Sciatic nerve (tissue), 2 donors: ENCODE measurements at regions not wholly inside any gene's neighbourhood (a gene's known extent, or its start where the extent isn't known, plus 50 kb on each side); places are given as distances from the start of the nearest gene placed in this dataset.
A peak's percentile ranks its signal among the peaks of the same experiment; 100 is the strongest.
"Not testable (repeated sequence)": the region's sequence is repeated elsewhere in the genome, so short reads cannot be mapped to it uniquely, and the experiment has no call there.

Source experiments
- ATAC-seq: fragments of 200-7000 bp; cut with Tn5 transposase; one replicate; pipeline ENCODE4 v1.9.1; 2020; ENCODE audit warnings: mild to moderate bottlenecking, moderate library complexity
- DNase-seq: peaks from one replicate; pipeline ENCODE4 v3.0.0-alpha.2; 2020; ENCODE audit warnings: low spot score
- intact Hi-C: fragments of 100-400 bp; cut with DNase I; formaldehyde crosslinking; loops from one replicate; pipeline ENCODE4 v1.14.2; 2022
- donor health status: DM: no; HTN: no; CAD: no.
- donor health status: DM: no; HTN: no; CAD: no.

GRCh38 chr11:15667127-15667725 lies 552.5 kb downstream of the INSC start:
- intact Hi-C loops, result no loop called here
- no peak for ATAC-seq
- no peak for DNase-seq

- DNase-seq, result no peak
- intact Hi-C loops, result no loop called here
- ATAC-seq, result no peak
Measured at GRCh38 chr11:15668718-15669117, 554.0 kb downstream of the INSC start.

GRCh38 chr11:15670520-15671070 lies 555.9 kb downstream of the INSC start:
- ATAC-seq (no peak), DNase-seq (no peak)
- intact Hi-C loops, result no loop called here

GRCh38 chr11:15671216-15671615 lies 556.5 kb downstream of the INSC start:
- no peak for DNase-seq
- intact Hi-C loops, result no loop called here
- no peak for ATAC-seq

GRCh38 chr11:15672825-15673224 lies 558.1 kb downstream of the INSC start:
- ATAC-seq (no peak), DNase-seq (no peak)
- intact Hi-C loops, result no loop called here

- ATAC-seq, result no peak
- intact Hi-C loops, result no loop called here
- no peak for DNase-seq
Measured at GRCh38 chr11:15673408-15673831, 558.7 kb downstream of the INSC start.

- DNase-seq, result no peak
- intact Hi-C loops, result no loop called here
- ATAC-seq, result no peak
Measured at GRCh38 chr11:15674756-15675155, 560.0 kb downstream of the INSC start.

GRCh38 chr11:15675683-15676082 lies 561.0 kb downstream of the INSC start:
- ATAC-seq (no peak), DNase-seq (no peak)
- intact Hi-C loops, result no loop called here

GRCh38 chr11:15677181-15677580 lies 562.5 kb downstream of the INSC start:
- DNase-seq (no peak), ATAC-seq (no peak)
- intact Hi-C loops, result no loop called here

GRCh38 chr11:15683528-15683927 lies 568.8 kb downstream of the INSC start:
- intact Hi-C loops, result no loop called here
- no peak for ATAC-seq
- DNase-seq, result no peak

- no peak for DNase-seq
- no peak for ATAC-seq
- intact Hi-C loops, result no loop called here
Measured at GRCh38 chr11:15685306-15685705, 570.6 kb downstream of the INSC start.

GRCh38 chr11:15686259-15686658 lies 571.5 kb downstream of the INSC start:
- DNase-seq, ATAC-seq, intact Hi-C loops: not testable (repeated sequence)

- intact Hi-C loops, result no loop called here
- DNase-seq (no peak), ATAC-seq (no peak)
Measured at GRCh38 chr11:15687342-15687741, 572.6 kb downstream of the INSC start.

GRCh38 chr11:15688351-15688792 lies 573.6 kb downstream of the INSC start:
- ATAC-seq (peak; percentile 98), DNase-seq (peak; percentile 87)
- intact Hi-C loops, result no loop called here

- no peak for DNase-seq
- intact Hi-C loops, result no loop called here
- ATAC-seq, result no peak
Measured at GRCh38 chr11:15690320-15690719, 575.6 kb downstream of the INSC start.

- intact Hi-C loops, result no loop called here
- DNase-seq (no peak), ATAC-seq (no peak)
Measured at GRCh38 chr11:15692739-15693138, 578.0 kb downstream of the INSC start.

GRCh38 chr11:15695096-15695721 lies 580.5 kb downstream of the INSC start:
- ATAC-seq (no peak), DNase-seq (no peak)
- intact Hi-C loops, result no loop called here

GRCh38 chr11:15696069-15696468 lies 581.3 kb downstream of the INSC start:
- ATAC-seq (no peak), DNase-seq (no peak)
- intact Hi-C loops, result no loop called here

- DNase-seq, result no peak
- intact Hi-C loops, result no loop called here
- no peak for ATAC-seq
Measured at GRCh38 chr11:15697437-15698236, 582.9 kb downstream of the INSC start.

GRCh38 chr11:15698855-15699254 lies 584.1 kb downstream of the INSC start:
- intact Hi-C loops, result no loop called here
- DNase-seq, result no peak
- ATAC-seq, result no peak
